Right ventricle myocardium inferior (tissue), 1 donor: ENCODE measurements at regions not wholly inside any gene's neighbourhood (a gene's known extent, or its start where the extent isn't known, plus 50 kb on each side); places are given as distances from the start of the nearest gene placed in this dataset.

ENCODE experiments used
- ATAC-seq: fragments of 200-7000 bp; cut with Tn5 transposase; one replicate; pipeline ENCODE4 v1.9.1; 2020; ENCODE audit warnings: mild to moderate bottlenecking, moderate library complexity
- DNase-seq: peaks from one replicate; pipeline ENCODE4 v3.0.0; 2021; ENCODE audit errors: missing footprints
- intact Hi-C: fragments of 100-400 bp; cut with DNase I; formaldehyde crosslinking; loops from one replicate; pipeline ENCODE4 v1.11.0; 2022
- donor health status: DM: no; HTN: yes; CAD: no; lungs with severe emphysema.

DNA sequence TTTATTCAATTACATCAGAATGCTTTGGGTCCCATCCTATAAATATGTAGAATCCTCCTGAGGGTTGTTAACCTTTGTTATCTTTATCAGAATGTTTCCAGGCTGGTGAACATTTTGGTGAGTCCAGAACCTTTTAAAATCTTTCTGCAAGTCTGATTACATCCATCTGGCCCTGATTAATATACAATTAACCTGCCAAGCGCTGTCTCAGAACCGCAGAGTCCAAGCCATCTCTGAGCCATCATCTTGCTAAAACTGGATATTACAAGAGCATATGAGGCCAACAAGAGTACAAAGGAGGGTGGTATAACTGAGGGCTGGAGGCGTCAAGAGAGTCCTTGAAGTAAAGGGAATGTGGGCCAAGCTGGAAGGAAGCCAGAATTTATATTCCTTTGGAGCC, 88.6 kb upstream of the ZC3H11B start:
- no peak for DNase-seq
- peak; percentile 16 for ATAC-seq
- intact Hi-C loops, result no loop called here

DNA sequence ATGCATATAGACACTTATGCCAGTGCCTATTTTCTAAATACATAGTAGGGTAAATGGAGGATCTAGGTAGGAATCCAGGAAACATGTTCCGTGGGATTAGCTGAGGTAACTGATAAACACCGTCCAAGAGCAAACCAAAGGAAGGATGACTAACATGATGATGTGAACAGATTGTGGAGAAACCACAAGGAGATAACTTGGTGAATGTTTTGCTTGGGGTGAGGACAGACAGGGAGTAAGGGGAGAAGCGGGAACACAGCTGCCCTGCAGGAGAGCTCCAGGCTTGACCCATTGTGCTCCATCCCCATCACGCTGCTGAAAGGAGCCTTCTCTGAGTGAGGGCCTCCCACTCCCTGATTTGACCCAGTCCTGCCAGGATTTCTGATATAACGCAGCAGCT, 87.0 kb upstream of the ZC3H11B start:
- DNase-seq, result no peak
- ATAC-seq, result peak; percentile 20
- intact Hi-C loops, result no loop called here

DNA sequence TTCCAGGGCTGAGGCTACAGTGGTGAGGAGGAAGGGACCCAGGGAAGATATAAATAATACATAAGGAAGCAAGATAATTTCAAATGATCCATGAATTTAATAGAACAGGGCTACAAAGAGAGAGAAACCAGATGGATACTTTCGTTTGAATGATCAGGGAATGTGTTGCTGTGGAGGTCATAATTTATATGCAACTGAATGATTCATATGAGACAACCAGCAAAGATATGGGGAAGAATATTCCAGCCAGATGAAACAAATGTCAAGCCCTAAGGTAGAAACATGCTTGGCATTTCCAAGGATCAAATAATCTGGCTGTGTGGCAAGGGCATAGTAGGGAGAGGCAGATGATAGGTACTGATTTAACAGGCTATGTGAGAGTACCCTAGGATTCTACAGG, 84.8 kb upstream of the ZC3H11B start:
- ATAC-seq (no peak), DNase-seq (no peak)
- intact Hi-C loops, result no loop called here

DNA sequence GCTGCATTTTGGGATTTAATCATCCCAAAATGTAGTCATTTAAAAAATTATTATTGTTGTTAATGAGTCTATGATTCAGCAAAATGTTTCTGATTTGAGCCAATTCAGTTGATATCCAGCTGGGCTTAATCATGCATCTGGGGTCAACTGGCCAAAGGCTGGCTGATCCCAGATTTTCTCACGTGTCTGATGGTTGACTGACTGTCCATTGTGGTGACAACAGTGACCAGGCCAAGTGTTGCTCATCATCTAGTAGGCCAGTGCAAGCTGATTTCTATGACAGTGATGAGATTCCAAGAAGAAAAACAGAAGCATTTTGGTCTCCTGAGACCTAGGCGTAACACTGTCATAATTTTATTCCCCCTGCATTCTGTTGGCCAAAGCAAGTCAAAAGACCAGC, 80.1 kb upstream of the ZC3H11B start:
- DNase-seq, result no peak
- ATAC-seq, result peak; percentile 26
- intact Hi-C loops, result no loop called here

DNA sequence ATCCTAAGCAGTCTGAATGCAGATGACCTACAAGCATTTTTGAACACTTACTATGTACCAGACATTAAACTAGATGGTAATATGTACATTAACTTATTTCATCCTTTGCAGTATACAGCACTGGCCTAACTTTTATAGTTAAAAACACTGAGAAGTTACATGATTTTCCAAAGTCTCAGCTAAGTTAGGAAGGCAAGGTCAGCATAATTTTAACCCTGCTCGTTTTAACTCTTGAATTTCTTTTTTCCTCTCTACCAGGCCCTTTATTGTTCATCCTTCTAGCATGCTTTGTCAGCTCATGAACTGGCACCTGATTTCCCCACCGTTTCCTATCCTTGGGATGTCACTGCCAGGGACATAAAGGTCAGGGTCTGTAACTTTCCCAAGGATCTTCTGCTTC, 76.9 kb upstream of the ZC3H11B start:
- ATAC-seq, result no peak

DNA sequence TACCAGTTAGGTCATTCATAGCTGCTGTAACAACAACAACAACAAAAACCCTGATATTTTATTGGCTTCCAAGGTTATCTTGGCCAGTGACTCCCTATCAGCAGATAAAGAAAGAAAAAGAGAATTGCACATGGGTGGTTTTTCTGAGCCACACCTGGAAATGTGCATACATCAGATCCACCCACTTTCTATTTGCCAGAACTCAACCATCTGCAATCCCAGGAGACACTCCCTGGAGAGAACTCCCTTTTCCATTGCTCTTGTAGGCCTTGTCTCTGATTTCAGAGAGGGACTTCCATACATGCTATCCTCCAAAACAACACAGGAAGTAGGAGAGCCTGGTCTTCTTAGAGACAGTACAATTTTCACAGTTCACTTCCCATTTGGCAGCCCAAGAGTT, 74.9 kb upstream of the ZC3H11B start:
- intact Hi-C loops, result no loop called here
- ATAC-seq (no peak), DNase-seq (no peak)

More for the DNA sequence above, 76.9 kb upstream of the ZC3H11B start:
- DNase-seq, result no peak
- intact Hi-C loops, result no loop called here

DNA sequence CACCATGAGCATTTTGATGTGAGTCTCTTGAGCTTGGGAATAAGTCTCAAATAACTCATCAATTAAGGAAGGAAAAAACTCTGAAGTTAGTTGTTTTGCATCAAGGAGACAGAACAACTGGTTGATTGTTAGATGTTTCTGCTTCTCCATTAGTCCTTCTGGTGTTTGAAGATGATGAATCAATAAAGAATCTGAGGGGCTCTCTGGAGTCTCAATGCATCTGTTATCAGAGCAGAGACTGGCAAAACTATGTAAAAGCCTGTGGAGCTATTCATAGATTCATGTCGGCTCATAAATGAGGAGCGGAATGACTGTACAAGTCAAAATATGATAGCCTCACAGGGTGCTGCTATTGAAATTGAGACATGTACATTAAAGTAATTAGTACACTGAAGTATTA, 73.3 kb upstream of the ZC3H11B start:
- intact Hi-C loops, result no loop called here

DNA sequence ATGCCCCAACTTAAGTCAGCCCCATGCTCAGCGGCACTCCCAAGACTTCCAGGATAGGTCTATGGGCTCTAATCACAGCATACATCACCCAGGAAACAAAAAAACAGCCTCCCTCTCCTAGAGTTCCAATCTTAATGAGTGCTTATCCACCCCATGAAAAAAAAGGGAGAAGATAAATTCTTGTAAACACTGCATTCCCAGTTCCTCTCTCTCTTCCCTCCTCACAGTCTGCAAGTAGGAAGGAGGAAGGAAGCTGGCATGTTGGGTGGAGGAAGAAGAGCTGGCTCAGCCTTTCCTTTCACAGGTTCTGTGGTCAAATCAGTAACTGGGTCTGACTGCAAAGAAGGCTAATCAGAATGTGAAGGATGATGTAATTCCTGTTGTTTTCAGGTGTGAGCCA, 69.9 kb upstream of the ZC3H11B start:
- ATAC-seq (peak; percentile 26), DNase-seq (no peak)
- intact Hi-C loops, result no loop called here

More for the DNA sequence above, 73.3 kb upstream of the ZC3H11B start:
- no peak for DNase-seq
- no peak for ATAC-seq

DNA sequence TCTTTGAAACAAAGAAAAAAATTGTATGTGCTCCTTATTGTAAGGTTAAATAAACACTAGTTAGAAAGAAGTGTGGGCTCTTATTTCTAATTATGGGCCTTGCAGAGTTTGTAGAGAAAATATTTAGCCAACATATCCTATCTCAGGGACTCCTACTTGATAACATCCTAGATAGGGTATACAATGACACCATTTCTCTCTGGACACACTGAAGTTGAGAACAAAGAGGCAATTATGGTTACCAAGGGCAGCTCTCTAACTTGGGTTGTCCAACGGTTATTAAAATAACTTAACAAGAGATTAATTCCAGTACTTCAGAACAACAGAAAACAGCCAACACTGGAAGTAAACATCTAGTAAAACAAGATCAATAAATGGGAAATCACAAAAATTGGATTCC, 69.0 kb upstream of the ZC3H11B start:
- DNase-seq (no peak), ATAC-seq (no peak)
- intact Hi-C loops, result no loop called here

DNA sequence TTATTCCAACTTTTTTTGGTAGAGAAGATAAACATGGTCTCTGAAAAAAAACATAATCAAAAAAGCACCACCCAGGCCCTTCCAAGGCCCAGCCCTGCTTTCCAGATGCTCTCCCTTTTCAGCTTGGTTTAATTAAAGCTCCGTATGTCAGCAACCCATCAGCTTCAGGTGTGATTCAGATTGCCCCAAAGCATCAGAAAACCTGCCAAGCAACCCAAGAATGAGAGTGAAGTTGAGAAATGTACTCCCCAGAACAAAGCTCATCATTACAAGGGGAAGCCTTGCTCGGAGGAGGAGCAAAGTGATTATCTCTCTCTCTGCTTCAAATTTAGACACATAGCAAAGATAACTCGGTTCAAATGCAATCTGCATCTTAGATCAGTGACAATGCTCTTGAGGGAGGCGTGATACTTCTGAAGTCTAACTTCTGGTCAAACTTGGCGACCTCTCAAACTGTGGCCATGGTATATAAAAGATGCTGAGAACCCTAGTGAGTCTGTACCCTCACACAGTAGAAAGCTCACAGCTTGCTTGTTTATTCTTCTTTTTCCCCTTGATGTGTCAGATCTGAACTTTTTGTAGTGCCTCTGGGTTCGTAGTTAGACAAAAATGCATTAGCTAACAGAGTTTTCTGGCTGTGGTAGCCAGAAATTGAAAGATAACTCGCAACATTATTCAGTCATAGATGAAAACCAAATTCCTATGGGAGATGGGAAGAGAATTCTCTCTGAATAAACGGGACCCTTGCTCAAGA, 63.3 kb upstream of the ZC3H11B start:
- intact Hi-C loops, result no loop called here
- DNase-seq (no peak), ATAC-seq (no peak)

DNA sequence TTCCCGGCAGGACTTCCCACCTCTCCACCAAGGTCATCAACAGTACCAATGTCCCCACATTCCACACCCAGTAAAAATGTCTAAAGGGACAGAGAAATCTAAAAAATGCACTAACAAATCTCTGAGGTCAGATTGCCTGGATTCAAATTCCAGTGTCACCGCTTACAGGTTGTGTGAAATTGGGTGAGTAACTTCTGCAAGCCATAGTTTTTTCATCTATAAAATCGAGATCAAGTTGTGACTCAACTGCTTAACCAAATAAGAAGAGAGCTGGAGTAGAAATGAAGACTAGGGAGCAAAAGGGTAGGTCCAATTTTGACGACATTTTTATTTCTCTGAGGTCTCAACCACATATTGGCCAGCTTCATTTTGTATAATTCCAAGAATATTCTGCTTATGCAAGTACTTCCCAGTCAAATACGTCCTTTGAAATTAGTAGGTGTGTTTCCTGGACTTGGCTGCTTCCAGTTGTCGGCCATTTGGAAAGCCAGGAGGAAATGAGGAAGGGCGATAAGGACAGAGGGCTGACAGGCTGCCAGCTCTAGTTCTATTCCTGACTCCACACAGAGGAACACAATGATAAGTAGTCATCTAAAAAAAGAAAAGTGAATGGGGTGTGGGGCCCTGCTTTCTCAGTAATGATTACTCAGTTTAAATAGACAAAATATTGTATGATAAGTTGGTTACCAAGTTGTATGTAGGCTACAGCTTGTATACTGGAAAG, 57.7 kb upstream of the ZC3H11B start:
- peak; percentile 87 for ATAC-seq
- no peak for DNase-seq
- intact Hi-C loops, result loop anchor here (5.0 kb wide), 1 partner anchor 72 kb away; no protein-coding TSS in a partner anchor

DNA sequence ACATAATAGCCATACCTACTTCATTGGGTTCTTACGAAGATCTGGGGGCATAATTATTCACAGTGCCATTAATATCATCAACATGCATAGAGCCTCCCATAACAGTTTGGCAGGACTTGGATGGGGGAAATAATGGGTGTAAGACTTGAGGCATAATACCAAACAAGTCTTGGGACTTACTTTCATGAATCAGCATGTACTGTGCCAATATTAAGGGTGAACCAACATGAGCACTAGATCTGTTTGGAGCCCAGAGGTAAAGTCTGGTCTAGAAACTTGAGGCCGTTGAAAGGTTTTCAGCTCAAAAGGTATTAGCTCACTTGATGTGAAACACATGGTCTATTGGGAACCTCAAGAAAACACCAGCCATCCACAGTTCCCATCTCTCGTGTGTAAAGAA, 56.7 kb upstream of the ZC3H11B start:
- DNase-seq (no peak), ATAC-seq (no peak)
- intact Hi-C loops, result loop anchor here (10.0 kb wide), 1 partner anchor 1335 kb away; no protein-coding TSS in a partner anchor

DNA sequence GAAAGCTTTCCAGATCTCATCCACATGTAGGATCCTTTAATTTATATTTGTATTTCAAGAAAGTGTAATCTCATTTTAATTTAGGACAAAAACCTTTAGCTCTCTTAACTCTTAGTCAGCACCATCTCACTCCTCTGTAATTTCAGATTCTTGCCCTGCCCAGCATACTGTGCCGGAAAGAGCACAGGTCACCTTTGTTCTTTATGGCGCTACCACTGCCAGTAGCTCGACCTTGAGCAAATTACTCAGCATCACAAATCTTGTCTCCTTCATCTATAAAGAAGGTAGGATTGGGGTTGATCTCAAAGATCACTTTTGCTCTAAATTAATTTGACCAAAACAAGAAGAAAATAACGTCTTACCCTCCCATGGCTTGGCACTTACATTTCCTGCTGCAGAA, 56.1 kb upstream of the ZC3H11B start:
- DNase-seq, result no peak
- no peak for ATAC-seq
- intact Hi-C loops, result loop anchor here (10.0 kb wide), 1 partner anchor 1334 kb away; no protein-coding TSS in a partner anchor

DNA sequence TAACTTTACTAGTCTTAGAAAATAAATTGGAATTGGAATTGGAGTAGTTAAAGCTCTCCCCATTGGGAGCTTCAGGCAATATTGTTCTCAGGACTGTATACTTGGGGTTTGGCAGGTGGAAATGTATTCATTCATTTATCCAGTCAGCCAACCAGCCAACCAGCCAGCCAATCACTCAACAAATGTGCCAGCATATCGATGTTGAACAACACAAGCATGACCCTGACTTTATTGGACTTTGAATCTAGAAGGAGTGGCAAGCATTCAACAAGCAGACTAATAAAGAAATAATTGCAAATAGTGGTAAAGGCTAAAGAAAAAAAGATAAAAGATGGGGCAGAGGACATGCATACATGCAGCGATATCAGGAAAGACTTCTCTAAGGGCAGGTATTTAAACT, 55.5 kb upstream of the ZC3H11B start:
- DNase-seq (no peak), ATAC-seq (no peak)
- intact Hi-C loops, result loop anchor here (10.0 kb wide), 1 partner anchor 1334 kb away; no protein-coding TSS in a partner anchor

DNA sequence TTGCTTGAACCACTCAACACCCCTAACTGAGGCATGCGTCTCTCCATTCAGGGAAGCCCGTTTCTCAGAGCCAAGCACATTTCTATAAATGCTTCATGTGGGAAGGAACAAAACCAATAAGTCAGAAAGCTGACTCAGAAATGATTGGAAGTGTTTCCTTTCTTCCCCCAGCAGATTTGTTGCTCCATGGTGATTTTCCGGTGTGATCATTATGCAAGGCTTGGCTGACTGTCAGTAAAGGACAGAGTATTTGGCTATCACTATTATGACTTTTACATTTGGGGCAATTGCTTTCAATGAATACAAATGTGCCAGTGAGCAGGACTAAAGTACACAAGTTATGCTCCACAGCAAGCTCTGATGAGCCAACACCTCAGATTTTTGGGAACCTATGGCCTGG, 53.3 kb upstream of the ZC3H11B start:
- intact Hi-C loops, result loop anchor here (10.0 kb wide), 1 partner anchor 1331 kb away; no protein-coding TSS in a partner anchor
- DNase-seq, result no peak
- peak; percentile 15 for ATAC-seq

DNA sequence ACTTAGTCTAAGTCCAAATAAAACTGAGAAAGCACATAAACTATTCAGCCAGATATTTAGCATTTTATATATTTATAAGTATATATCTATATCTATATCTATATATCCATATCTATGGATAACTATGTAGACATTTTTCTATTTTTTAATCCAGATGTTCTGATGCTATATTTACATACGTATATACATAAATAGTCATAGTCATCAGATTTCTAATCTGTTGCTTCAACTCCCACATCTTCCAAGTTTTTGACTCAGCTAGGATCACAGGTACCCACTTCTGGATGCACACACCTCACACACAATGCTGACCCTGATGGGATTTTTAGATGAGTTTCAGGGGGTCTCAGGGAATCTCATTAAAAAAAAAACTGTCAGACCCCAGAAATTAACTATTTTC, 52.2 kb upstream of the ZC3H11B start:
- intact Hi-C loops, result loop anchor here (10.0 kb wide), 1 partner anchor 1330 kb away; no protein-coding TSS in a partner anchor
- ATAC-seq (no peak), DNase-seq (no peak)

DNA sequence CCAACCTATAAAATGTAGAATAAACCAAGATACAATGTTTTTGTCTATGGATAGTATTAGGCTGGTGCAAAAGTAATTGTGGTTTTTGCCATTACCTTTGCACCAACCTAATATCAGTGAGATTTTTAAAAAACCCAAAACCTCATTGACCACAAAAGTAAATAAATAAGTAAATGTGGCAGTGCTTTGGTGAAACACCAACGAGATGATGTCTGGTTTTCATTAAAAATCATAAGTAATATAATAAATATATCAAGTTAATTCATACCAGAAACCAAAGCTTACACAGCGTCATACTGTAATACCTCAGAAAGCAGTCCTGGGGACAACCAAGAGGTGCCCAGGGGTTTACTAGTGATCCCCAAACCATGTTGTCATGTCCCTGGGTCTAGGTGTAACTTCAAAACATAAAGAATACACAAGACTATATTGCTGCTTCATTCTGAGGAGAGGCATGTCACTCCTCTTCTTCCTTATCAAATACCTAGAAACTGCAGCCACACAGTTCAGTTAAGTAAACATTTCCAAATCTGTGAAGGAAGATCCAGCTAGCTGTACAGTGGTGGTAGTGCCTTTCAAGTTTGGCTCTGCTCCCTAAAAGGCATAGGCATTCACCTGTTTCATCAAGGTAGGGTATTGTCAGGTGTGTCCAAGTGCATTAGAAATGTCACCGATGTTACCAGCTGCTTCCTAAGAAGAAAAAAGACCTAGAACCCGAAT, 51.6 kb upstream of the ZC3H11B start:
- intact Hi-C loops, result loop anchor here (5.0 to 10.0 kb wide), 4 partner anchors 82 to 1330 kb away; no protein-coding TSS in a partner anchor
- no peak for ATAC-seq
- DNase-seq, result no peak
